ENCODE measurements at regions not wholly inside any gene's neighbourhood (a gene's known extent, or its start where the extent isn't known, plus 50 kb on each side); places are given as distances from the start of the nearest gene placed in this dataset.
A peak's percentile ranks its signal among the peaks of the same experiment; 100 is the strongest.

DNA sequence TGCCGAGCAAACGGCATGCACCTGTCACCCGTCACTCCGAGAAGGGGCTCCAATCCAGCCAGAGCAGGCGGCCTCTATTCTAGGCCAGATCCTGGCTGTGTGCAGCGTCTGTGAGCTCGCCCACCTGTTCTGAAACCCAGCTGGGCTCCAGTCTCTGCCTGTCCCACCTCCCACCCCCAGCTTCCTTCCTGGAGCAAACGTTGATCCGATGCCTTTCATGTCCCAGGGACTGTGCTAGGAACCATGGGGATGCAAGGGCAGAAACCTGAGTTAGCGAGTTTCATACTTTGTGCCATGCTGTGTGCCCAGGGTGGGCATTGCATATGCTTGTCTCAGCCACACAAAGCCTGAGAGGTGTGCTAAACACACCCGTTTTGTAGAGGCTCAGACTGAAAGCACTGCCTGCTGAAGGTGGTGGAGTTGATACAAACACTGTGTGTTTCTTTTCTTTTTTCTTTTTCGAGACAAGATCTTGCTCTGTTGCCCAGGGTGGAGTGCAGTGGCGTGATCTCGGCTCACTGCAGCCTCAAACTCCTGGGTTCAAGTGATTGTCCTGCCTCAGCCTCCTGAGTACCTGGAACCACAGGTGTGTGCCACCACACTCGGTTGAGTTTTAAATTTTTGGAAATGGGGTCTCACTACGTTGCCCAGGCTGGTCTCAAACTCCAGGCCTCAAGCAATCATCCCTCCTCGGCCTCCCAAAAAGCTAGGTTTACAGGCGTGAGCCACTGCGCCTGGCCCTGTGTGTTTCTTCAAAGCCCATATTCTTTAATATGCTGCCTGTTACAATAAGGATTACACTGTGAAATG, 84.1 kb upstream of the MED13L start:
- Histone ChIP-seq H3K9me3 (no peaks in the 10 kb centered on the region), H3K4me3 (no peak overlapping the region), H3K36me3 (no peaks in the 10 kb centered on the region), H3K27me3 (no peaks in the 10 kb centered on the region), H3K27ac (no peak overlapping the region), H3K4me1 (no peaks in the 10 kb centered on the region)
- intact Hi-C loops (cut with DNase I; ENCODE audit: low total_unique reads) = no loop called here
- TF ChIP-seq, protein P1, sequence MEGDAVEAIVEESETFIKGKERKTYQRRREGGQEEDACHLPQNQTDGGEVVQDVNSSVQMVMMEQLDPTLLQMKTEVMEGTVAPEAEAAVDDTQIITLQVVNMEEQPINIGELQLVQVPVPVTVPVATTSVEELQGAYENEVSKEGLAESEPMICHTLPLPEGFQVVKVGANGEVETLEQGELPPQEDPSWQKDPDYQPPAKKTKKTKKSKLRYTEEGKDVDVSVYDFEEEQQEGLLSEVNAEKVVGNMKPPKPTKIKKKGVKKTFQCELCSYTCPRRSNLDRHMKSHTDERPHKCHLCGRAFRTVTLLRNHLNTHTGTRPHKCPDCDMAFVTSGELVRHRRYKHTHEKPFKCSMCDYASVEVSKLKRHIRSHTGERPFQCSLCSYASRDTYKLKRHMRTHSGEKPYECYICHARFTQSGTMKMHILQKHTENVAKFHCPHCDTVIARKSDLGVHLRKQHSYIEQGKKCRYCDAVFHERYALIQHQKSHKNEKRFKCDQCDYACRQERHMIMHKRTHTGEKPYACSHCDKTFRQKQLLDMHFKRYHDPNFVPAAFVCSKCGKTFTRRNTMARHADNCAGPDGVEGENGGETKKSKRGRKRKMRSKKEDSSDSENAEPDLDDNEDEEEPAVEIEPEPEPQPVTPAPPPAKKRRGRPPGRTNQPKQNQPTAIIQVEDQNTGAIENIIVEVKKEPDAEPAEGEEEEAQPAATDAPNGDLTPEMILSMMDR (IDR thresholded peaks at IDR 0.05) = no peak
- TF ChIP-seq POLR2A (IDR thresholded peaks at IDR 0.05) = no peak
- TF ChIP-seq POLR2AphosphoS5 (IDR thresholded peaks at IDR 0.05) = no peak
- DNase-seq (ENCODE audit: low spot score in 2 of 2) = no peak

DNA sequence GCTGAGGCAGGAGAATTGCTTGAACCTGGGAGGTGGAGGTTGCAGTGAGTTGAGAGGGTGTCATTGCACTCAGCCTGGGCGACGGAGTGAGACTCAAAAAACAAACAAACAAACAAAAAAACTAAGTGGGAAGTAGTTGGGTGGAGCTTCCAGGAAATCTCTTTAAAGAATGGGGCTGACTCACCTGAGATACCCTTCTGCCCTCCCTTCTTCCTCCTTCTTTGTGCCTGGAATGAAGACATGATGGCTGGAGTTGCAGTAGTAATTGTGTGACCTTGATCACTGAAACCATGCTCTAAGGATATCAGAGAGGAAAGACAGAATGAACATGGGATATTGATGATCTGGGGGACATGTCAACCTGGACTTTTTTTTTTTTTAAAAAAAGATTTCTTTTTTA, 87.6 kb upstream of the MED13L start:
- no peaks in the 10 kb centered on the region for H3K9me3 ChIP-seq
- no peak overlapping the region for H3K27ac ChIP-seq
- intact Hi-C loops (cut with DNase I; ENCODE audit: low total_unique reads) = no loop called here
- DNase-seq (ENCODE audit: low spot score in 2 of 2) = no peak
- no peaks in the 10 kb centered on the region for H3K36me3 ChIP-seq
- TF ChIP-seq POLR2AphosphoS5 (IDR thresholded peaks at IDR 0.05) = no peak
- TF ChIP-seq, protein P1 (IDR thresholded peaks at IDR 0.05) = no peak
- TF ChIP-seq POLR2A (IDR thresholded peaks at IDR 0.05) = no peak
- H3K4me1 ChIP-seq = no peaks in the 10 kb centered on the region
- no peaks in the 10 kb centered on the region for H3K27me3 ChIP-seq
- H3K4me3 ChIP-seq = no peak overlapping the region

GRCh38 chr12:116365606-116366455, 88.3 kb upstream of the MED13L start:
- Histone ChIP-seq H3K9me3 (no peaks in the 10 kb centered on the region), H3K36me3 (no peaks in the 10 kb centered on the region), H3K4me1 (no peaks in the 10 kb centered on the region), H3K4me3 (no peak overlapping the region), H3K27me3 (no peaks in the 10 kb centered on the region), H3K27ac (no peak overlapping the region)
- intact Hi-C loops (cut with DNase I; ENCODE audit: low total_unique reads) = no loop called here
- no peak for TF ChIP-seq POLR2AphosphoS5 (IDR thresholded peaks at IDR 0.05)
- TF ChIP-seq, protein P1 (IDR thresholded peaks at IDR 0.05) = no peak
- TF ChIP-seq POLR2A (IDR thresholded peaks at IDR 0.05) = no peak
- no peak for DNase-seq (ENCODE audit: low spot score in 2 of 2)

DNA sequence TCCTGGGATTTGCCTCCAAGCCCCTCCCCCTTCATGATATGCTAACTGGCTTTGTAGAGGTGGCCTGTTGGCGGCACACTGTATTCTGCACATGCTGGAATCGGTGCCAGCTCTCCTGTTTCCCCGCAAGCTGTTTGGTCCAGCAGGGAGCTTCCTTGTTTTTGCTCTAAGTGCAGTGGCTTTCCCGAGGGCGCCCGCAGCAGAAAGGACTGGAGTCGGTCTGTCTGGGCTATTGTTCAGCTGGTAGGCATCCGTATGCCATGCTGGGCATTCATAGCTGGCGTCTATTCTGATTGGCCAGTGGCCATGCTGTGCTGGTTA, 88.9 kb upstream of the MED13L start:
- H3K27me3 ChIP-seq = no peaks in the 10 kb centered on the region
- TF ChIP-seq POLR2A (IDR thresholded peaks at IDR 0.05) = no peak
- TF ChIP-seq POLR2AphosphoS5 (IDR thresholded peaks at IDR 0.05) = no peak
- TF ChIP-seq, protein P1 (IDR thresholded peaks at IDR 0.05) = no peak
- H3K9me3 ChIP-seq = no peaks in the 10 kb centered on the region
- no peaks in the 10 kb centered on the region for H3K4me1 ChIP-seq
- H3K4me3 ChIP-seq = no peak overlapping the region
- DNase-seq (ENCODE audit: low spot score in 2 of 2) = peak; percentile 45 to 68
- H3K27ac ChIP-seq = no peak overlapping the region
- intact Hi-C loops (cut with DNase I; ENCODE audit: low total_unique reads) = no loop called here
- H3K36me3 ChIP-seq = no peaks in the 10 kb centered on the region

- DNase-seq (ENCODE audit: low spot score in 2 of 2) = no peak
- TF ChIP-seq, protein P1 (IDR thresholded peaks at IDR 0.05) = no peak
- Histone ChIP-seq H3K27ac (no peak overlapping the region), H3K27me3 (no peaks in the 10 kb centered on the region), H3K9me3 (no peaks in the 10 kb centered on the region), H3K4me1 (no peaks in the 10 kb centered on the region), H3K36me3 (no peaks in the 10 kb centered on the region), H3K4me3 (no peak overlapping the region)
- intact Hi-C loops (cut with DNase I; ENCODE audit: low total_unique reads) = no loop called here
Observed at GRCh38 chr12:116366824-116367223, 89.3 kb upstream of the MED13L start.

All from breast epithelium (tissue), 4 donors.